ENCODE measurements at regions not wholly inside any gene's neighbourhood (a gene's known extent, or its start where the extent isn't known, plus 50 kb on each side); places are given as distances from the start of the nearest gene placed in this dataset.

DNA sequence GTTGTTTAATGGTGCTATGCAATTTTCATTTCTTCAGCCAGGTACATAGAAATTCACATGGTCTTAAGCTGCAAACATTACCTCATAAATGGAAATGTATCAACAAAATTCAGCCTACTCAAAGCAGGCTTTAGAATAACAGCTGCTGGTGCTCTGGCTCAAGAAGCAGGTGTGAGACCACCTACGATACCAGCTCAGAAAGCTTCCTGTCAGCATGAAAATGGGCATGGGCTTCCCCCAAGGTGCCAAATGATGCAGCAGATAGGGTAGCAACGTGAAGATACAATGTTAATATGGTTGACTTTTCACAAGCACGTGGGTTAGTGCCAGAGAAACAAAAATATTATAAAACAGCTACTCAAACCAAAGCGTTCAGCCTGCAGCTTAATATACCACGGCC lies 343.4 kb upstream of the PRICKLE1 start:
- TF ChIP-seq EZH2phosphoT487 (IDR thresholded peaks at IDR 0.05; ENCODE audit: borderline replicate concordance) = no peak
- TF ChIP-seq, protein P1, sequence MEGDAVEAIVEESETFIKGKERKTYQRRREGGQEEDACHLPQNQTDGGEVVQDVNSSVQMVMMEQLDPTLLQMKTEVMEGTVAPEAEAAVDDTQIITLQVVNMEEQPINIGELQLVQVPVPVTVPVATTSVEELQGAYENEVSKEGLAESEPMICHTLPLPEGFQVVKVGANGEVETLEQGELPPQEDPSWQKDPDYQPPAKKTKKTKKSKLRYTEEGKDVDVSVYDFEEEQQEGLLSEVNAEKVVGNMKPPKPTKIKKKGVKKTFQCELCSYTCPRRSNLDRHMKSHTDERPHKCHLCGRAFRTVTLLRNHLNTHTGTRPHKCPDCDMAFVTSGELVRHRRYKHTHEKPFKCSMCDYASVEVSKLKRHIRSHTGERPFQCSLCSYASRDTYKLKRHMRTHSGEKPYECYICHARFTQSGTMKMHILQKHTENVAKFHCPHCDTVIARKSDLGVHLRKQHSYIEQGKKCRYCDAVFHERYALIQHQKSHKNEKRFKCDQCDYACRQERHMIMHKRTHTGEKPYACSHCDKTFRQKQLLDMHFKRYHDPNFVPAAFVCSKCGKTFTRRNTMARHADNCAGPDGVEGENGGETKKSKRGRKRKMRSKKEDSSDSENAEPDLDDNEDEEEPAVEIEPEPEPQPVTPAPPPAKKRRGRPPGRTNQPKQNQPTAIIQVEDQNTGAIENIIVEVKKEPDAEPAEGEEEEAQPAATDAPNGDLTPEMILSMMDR (IDR thresholded peaks at IDR 0.05 in 2 of 3, conservative IDR thresholded peaks at IDR 0.05 in 1 of 3; ENCODE audit: borderline replicate concordance in 1 of 3, insufficient read depth in 1 of 3, low read depth in 2 of 3, low read length in 2 of 3) = no peak
- no peak for TF ChIP-seq SP1 (IDR thresholded peaks at IDR 0.05; ENCODE audit: low read depth)
- no peak for TF ChIP-seq TCF7L2 (IDR thresholded peaks at IDR 0.05; ENCODE audit: borderline replicate concordance, extremely low read depth, insufficient read depth, insufficient read length)
